GM21526 (cell line): ENCODE measurements at regions not wholly inside any gene's neighbourhood (a gene's known extent, or its start where the extent isn't known, plus 50 kb on each side); places are given as distances from the start of the nearest gene placed in this dataset.
A peak's percentile ranks its signal among the peaks of the same experiment; 100 is the strongest.
"Not testable (repeated sequence)": the region's sequence is repeated elsewhere in the genome, so short reads cannot be mapped to it uniquely, and the experiment has no call there.

ENCODE experiments used
- ATAC-seq: cut with Tn5 transposase; IDR thresholded peaks from one replicate; pipeline ENCODE4 v1.9.1; 2021; ENCODE audit warnings: moderate library complexity; ENCODE audit not compliant: unreplicated experiment, low FRiP score

DNA sequence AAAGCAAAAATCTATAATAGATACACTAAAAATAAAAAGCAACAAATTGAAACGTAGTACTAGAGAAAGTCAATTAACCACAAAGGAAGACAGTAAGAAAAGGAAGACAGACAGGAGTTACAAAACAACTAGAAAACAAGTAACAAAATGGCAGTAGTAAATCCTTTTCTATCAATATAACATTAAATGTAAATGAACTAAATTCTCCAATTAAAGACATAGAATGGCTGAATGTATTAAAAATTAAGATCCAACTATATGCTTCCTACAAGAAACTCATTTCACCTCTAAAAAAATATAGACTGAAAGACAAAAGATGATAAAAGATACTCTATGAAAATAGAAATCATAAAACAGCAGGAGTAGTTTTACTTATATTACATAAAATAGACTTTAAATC is 79.1 kb downstream of the CTH start:
- no peak for ATAC-seq

GRCh38 chr1:70495370-70495769 is 84.3 kb downstream of the CTH start:
- no peak for ATAC-seq

GRCh38 chr1:70496181-70496580 is 85.1 kb downstream of the CTH start:
- no peak for ATAC-seq

DNA sequence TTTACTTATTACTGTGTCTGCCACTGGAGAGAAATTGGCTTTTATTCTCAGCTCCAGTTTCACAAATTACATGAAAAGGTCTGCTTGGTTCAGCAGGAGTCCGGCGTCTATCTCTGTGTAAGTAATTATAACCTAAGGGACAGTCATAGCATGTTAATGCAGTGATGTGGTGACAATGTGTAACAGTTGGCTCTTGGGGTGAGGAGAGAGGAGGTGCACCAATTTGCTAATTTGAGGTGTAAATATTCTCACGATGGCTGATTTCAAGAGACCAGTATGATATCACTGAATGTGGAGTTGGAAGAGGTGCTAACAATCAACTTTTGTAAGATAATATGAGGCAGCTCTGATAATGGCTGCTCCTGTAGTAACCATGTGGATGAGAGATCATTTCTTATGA is 86.1 kb downstream of the CTH start:
- ATAC-seq = no peak

GRCh38 chr1:70498666-70499065 is 87.6 kb downstream of the CTH start:
- ATAC-seq = no peak

GRCh38 chr1:70499695-70500094 is 88.6 kb downstream of the CTH start:
- no peak for ATAC-seq

- ATAC-seq = no peak
Observed at GRCh38 chr1:70503358-70503757, 92.3 kb downstream of the CTH start.

DNA sequence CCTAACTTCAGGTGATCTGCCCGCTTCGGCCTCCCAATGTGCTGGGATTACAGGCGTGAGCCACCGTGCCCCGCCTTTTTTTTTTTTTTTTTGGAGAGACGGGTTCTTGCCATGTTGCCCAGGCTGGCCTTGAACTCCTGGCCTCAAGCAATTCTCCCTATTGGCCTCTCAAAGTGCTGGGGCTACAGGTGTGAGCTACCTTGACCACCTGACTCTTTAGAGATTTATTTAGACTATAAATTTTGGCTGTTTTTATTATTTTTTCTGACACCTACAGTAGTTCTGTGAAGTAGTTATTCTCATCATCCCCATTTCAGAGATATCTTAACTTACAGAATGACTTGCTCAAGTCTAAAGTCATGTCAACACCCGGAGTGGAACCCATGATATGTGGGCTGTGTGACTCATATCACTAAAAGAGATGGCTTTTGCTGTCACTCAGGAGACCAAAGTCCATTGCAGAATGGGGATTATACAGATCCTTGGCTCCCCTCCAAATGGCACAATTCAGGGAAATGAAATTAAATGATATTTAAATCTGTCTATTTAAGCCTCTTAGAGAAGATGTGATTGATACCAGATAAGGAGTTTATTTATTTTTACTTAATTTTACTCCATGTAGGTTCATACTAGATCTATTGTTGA is 93.2 kb downstream of the CTH start:
- ATAC-seq = peak; percentile 94

DNA sequence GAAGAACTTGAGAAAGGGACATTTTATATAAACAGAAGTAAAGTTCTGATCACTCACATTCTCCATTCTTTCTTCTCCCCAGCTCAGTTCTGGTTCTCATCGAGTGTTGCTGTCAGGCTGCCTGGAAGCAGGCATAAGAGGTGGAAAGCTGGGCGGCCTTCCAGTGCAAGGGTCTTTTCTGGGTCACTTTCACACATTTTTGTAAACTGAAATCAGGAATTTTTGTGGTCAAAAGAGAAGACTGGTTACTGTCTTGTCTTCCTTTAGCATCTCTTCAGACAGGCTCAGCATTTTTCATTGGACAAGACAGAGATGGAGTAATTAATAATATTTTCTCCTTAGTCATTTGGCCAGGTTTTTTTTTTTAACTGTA is 93.7 kb downstream of the CTH start:
- ATAC-seq = peak; percentile 14

- ATAC-seq = not testable (repeated sequence)
Observed at GRCh38 chr1:70507991-70508390, 96.9 kb downstream of the CTH start.

DNA sequence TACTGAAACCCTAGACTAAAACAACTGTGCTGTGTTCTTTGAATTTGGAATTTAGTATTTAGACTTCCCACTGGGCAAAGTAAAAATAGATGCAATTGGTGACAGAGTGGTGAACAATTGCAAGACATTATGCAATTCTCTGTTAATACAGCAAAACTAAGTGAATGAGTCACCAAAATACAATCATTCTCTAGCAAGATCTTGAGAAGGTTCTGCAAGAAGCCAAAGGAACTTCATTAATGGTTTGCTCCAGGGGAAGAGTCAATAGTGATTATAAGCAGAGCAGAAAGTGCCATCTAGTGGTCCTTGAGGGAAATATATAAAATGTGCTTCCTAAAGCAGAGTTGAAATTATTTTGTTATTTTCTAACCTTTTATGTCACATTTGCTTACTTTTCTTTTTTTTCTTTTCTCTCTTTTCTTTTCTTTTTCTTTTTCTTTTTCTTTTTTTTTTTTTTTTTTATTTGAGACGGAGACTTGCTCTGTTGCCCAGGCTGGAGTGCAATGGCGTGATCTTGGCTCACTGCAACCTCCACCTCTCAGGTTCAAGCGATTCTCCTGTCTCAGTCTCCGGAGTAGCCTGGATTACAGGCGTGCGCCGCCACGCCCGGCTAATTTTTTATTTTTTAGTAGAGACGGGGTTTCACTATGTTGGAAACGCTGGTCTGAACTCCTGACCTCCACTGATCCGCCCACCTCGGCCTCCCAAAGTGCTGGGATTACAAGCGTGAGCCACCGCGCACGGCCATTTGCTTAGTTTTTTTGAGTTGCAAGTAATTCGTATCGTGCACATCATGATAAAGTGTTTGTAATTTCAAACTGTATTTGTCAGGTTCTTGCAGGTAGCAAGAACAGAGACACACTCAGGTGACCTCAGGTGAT is 99.2 kb downstream of the CTH start:
- ATAC-seq = peak; percentile 91

DNA sequence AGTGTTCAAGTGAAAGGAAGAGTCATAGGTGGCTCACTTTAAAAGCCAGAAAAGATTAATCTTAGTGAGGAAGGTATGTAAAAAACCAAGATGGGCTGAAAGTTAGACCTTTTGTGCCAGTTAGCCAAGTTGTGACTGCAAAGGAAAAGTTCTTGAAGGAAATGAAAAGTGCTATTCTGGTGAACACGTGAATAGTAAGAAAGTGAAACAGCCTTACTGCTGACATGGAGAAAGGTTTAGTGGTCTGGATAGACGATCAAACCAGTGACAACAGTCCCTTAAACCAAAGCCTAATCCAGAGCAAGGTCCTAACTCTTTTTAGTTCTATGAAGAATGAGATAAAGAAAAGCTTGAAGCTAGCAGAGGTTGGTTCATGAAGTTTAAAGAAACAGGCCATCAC is 106.4 kb downstream of the CTH start:
- ATAC-seq = peak; percentile 67

- peak; percentile 10 for ATAC-seq
Observed at GRCh38 chr1:70518106-70518505, 107.0 kb downstream of the CTH start.

GRCh38 chr1:70528590-70529333 is 117.7 kb downstream of the CTH start:
- peak; percentile 66 for ATAC-seq

DNA sequence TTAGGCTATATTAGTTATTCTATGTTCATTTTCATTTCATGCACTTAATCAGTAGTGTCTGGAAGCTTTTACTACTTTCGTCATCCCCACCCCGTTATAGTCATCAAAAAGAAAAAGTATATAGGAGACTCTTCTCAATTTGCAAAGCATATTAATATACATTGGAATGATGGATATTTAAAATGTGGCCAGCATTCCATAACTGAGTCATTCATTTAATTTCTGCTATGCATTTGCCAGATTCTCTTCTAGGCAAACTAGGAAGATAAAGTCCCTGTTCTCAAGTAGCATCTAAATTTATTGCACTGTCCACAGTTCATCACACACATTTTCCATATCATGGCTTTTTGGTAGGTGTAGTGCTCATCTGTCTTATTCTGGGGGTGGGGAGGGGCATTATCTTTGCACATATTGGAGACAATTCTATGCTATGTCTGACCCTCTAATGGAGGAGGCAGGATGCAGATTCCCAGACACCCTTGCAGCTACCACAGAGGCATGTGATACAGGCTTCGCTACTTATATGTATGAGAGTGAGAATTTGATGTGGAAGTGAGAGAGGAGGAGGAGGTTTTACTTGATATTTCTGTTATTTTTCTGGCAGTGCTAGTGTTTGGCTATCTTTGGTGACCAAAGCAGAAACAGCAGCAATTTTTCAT is 125.8 kb downstream of the CTH start:
- ATAC-seq = no peak

- no peak for ATAC-seq
Observed at GRCh38 chr1:70537788-70538187, 126.7 kb downstream of the CTH start.

DNA sequence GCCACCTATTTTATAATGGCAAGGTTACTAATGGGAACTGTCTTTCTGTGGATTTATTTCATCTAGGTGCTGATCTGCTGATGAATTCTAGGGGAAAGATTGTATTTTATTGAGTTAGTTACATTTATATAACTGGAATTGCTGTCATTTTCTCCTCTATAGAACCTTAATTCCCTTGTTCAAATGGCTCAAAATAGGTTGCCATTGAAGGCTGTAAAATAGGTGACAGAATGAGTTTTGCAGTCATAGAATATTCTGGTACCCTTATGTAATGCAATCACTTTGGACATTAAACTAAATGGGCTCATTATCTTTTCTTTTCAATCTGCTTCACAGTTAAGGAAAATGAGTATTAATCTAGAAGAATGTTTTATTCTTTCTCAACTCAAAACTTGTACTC is 131.0 kb downstream of the CTH start:
- no peak for ATAC-seq

GRCh38 chr1:70542856-70543255 is 131.8 kb downstream of the CTH start:
- ATAC-seq = no peak

- no peak for ATAC-seq
Observed at GRCh38 chr1:70546726-70547125, 135.7 kb downstream of the CTH start.

DNA sequence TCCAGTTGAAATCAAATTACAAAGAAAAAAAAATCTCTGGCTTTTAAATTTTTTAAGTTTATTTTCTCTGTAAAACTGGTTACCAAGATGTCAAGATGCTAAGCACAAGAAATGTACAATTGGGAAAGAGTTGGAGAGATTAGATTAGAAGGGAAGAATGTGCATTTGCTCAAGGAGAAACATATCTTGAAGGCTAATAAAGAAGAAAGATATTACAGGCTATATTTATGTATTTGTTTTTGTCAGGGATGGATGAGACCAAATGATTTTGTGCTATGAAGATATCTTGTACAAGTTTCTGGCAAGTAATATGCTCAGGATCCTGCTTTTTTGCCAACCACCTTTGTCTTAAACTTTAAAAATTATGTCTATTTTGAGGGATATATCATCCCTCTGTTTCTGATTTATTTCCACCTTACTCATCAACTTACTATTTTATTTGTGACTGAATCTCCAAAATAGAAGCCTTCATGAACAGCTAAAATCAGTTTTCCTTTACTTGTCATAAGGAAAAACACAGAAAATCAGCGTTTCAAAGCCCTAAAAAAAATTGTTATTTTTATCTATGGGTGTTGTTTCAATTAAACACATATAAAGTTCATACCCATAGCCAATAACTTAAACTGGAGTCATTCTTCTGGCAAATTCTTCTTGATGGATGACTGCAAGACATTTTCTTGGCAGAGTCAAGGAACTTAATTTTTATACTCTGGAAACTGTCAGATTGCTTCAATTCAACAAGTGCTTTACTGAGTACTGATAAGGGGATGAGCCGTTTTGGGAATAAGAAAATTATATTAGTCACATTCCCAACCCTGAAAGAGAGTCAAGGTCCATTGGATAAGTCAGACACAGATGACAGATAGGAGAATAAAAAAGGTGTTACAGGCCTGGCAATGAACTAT is 141.8 kb downstream of the CTH start:
- ATAC-seq = no peak
